Uterus (tissue), 3 donors: ENCODE measurements at regions not wholly inside any gene's neighbourhood (a gene's known extent, or its start where the extent isn't known, plus 50 kb on each side); places are given as distances from the start of the nearest gene placed in this dataset.

Experiments used
- DNase-seq, 2 donors: peaks; one replicate each; pipeline ENCODE4 v3.0.0-alpha.2; 2019 to 2020
- H3K27ac ChIP-seq, 2 donors: fragments of 200-600 bp; sonication (generic); 1 replicate in 1 of 2; 2 replicates in 1 of 2; pipeline ENCODE4 v1.5.1; 2016 to 2018
- H3K27me3 ChIP-seq, 2 donors: fragments of 200-600 bp; sonication (generic); one replicate each; pipeline ENCODE4 v1.5.1; 2018 to 2019; ENCODE audit warnings: control low read depth in 1 of 2
- H3K36me3 ChIP-seq, 2 donors: fragments of 200-600 bp; sonication (generic); one replicate each; pipeline ENCODE4 v1.5.1; 2019; ENCODE audit warnings: control low read depth in 1 of 2
- H3K4me1 ChIP-seq, 2 donors: fragments of 200-600 bp; sonication (generic); one replicate each; pipeline ENCODE4 v1.5.1; 2018 to 2019; ENCODE audit warnings: control low read depth in 1 of 2
- H3K4me3 ChIP-seq, 2 donors: fragments of 200-600 bp; sonication (generic); 1 replicate in 1 of 2; 2 replicates in 1 of 2; pipeline ENCODE4 v1.5.1; 2018 to 2019; ENCODE audit warnings: mild to moderate bottlenecking in 1 of 2
- H3K9me3 ChIP-seq, 2 donors: fragments of 200-600 bp; sonication (generic); one replicate each; pipeline ENCODE4 v1.5.1; 2019; ENCODE audit warnings: control low read depth in 1 of 2
- CTCF ChIP-seq, 4 experiments: fragments of 200-600 bp in 2 of 4; fragments of 450-650 bp in 2 of 4; sonication (generic) in 2 of 4; IDR thresholded peaks; one replicate each; pipeline ENCODE4 v1.5.1; 2016 to 2019; ENCODE audit warnings: antibody characterized with exemption in 4 of 4, mild to moderate bottlenecking in 2 of 4, moderate library complexity in 1 of 4
- POLR2A ChIP-seq, 2 donors: fragments of 450-650 bp; IDR thresholded peaks; one replicate each; pipeline ENCODE4 v1.6.1; 2016; ENCODE audit warnings: antibody characterized with exemption in 2 of 2, mild to moderate bottlenecking in 1 of 2, moderate library complexity in 1 of 2
- intact Hi-C: fragments of 100-400 bp; cut with DNase I; formaldehyde crosslinking; loops from one replicate; pipeline ENCODE4 v1.15.1; 2023; ENCODE audit warnings: low total_unique reads
- donor health status: DM: yes; HTN: yes; CAD: no.

GRCh38 chr4:175444512-175444911 lies 367.6 kb downstream of the GPM6A start:
- no peaks in the 10 kb centered on the region for H3K4me1 ChIP-seq
- intact Hi-C loops = no loop called here
- H3K27me3 ChIP-seq = no peaks in the 10 kb centered on the region
- H3K4me3 ChIP-seq = no peak overlapping the region
- no peak for TF ChIP-seq CTCF (IDR thresholded peaks at IDR 0.05)
- no peak for DNase-seq
- no peak overlapping the region for H3K27ac ChIP-seq
- no peaks in the 10 kb centered on the region for H3K9me3 ChIP-seq
- H3K36me3 ChIP-seq = no peaks in the 10 kb centered on the region

GRCh38 chr4:175447016-175447415 lies 365.0 kb downstream of the GPM6A start:
- H3K27ac ChIP-seq = no peak overlapping the region

GRCh38 chr4:175450446-175450845 lies 361.6 kb downstream of the GPM6A start:
- H3K9me3 ChIP-seq = no peaks in the 10 kb centered on the region
- H3K27ac ChIP-seq = no peak overlapping the region
- TF ChIP-seq POLR2A (IDR thresholded peaks at IDR 0.05) (no peak), CTCF (IDR thresholded peaks at IDR 0.05) (no peak)

More at GRCh38 chr4:175447016-175447415, 365.0 kb downstream of the GPM6A start:
- H3K4me3 ChIP-seq = no peak overlapping the region
- DNase-seq = no peak
- no peaks in the 10 kb centered on the region for H3K9me3 ChIP-seq
- no peaks in the 10 kb centered on the region for H3K36me3 ChIP-seq
- TF ChIP-seq POLR2A (IDR thresholded peaks at IDR 0.05) (no peak), CTCF (IDR thresholded peaks at IDR 0.05) (no peak)
- intact Hi-C loops = no loop called here
- no peaks in the 10 kb centered on the region for H3K4me1 ChIP-seq
- H3K27me3 ChIP-seq = no peaks in the 10 kb centered on the region

GRCh38 chr4:175451238-175451965 lies 360.7 kb downstream of the GPM6A start:
- no peaks in the 10 kb centered on the region for H3K4me1 ChIP-seq
- H3K9me3 ChIP-seq = no peaks in the 10 kb centered on the region
- H3K36me3 ChIP-seq = no peaks in the 10 kb centered on the region
- no peak overlapping the region for H3K4me3 ChIP-seq
- no peak for DNase-seq
- H3K27ac ChIP-seq = no peak overlapping the region
- intact Hi-C loops = no loop called here
- TF ChIP-seq POLR2A (IDR thresholded peaks at IDR 0.05) = no peak
- no peak for TF ChIP-seq CTCF (IDR thresholded peaks at IDR 0.05)
- no peaks in the 10 kb centered on the region for H3K27me3 ChIP-seq

More at GRCh38 chr4:175450446-175450845, 361.6 kb downstream of the GPM6A start:
- no peaks in the 10 kb centered on the region for H3K36me3 ChIP-seq
- no peaks in the 10 kb centered on the region for H3K4me1 ChIP-seq
- intact Hi-C loops = no loop called here
- H3K27me3 ChIP-seq = no peaks in the 10 kb centered on the region
- no peak overlapping the region for H3K4me3 ChIP-seq
- DNase-seq = no peak

GRCh38 chr4:175453456-175453855 lies 358.6 kb downstream of the GPM6A start:
- no peak for TF ChIP-seq CTCF (IDR thresholded peaks at IDR 0.05)
- TF ChIP-seq POLR2A (IDR thresholded peaks at IDR 0.05) = no peak
- no peaks in the 10 kb centered on the region for H3K9me3 ChIP-seq
- H3K4me3 ChIP-seq = no peak overlapping the region
- no peaks in the 10 kb centered on the region for H3K36me3 ChIP-seq
- H3K27me3 ChIP-seq = no peaks in the 10 kb centered on the region
- intact Hi-C loops = no loop called here
- no peaks in the 10 kb centered on the region for H3K4me1 ChIP-seq
- H3K27ac ChIP-seq = no peak overlapping the region
- no peak for DNase-seq
